HTR-8/SVneo (cell line): ENCODE measurements at regions not wholly inside any gene's neighbourhood (a gene's known extent, or its start where the extent isn't known, plus 50 kb on each side); places are given as distances from the start of the nearest gene placed in this dataset.
"Not testable (repeated sequence)": the region's sequence is repeated elsewhere in the genome, so short reads cannot be mapped to it uniquely, and the experiment has no call there.

Source experiments
- DNase-seq: peaks from one replicate; pipeline ENCODE4 v3.0.0; 2011; ENCODE audit warnings: low spot score, mixed read lengths; ENCODE audit not compliant: insufficient read length
- FAIRE-seq: peaks from 2 replicates; lab custom pipeline; 2011; peaks lifted over from hg19 to GRCh38; lab: Jason Lieb, UNC

DNA sequence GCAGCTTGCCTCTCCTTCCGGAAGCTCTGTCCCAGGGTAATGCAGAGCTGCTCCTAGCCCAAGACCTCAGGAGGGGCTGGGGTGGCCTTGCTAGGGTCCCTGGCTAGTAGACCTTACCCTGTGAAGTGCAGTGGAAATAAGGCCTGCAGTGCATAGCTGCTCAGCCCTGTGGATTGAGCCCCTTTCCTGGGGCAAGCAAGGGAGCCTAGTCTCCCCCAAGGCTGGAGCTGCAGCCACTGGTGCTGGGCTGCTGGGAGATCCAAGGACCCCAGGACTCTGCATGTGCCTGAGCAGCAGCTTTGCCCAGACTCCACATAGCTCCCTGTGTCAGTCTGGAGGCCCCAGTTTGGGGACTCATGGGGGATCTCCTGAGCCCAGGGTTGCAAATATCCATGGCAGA lies 57.9 kb downstream of the FANCF start:
- no peak for FAIRE-seq
- no peak for DNase-seq

DNA sequence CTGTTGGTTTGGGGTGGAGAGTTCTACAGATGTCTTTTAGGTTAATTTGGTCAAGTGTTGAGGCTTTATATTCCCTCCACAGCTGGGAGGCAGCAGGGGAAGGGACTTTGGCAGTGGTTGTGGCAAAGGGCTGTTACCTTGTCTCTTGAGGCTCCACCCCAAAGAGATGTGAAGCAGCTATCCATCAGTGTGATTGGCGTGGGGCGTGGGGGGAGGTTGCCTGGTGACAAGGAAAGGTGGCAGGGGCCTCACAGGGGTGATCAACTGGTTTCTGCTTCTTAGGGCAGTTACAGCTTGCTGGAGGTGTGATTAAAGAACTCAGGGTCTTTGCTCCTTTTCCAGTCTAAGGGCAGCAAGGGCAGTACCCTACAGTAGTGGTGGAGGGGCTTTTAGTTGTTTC lies 59.3 kb downstream of the FANCF start:
- no peak for DNase-seq
- FAIRE-seq = no peak

DNA sequence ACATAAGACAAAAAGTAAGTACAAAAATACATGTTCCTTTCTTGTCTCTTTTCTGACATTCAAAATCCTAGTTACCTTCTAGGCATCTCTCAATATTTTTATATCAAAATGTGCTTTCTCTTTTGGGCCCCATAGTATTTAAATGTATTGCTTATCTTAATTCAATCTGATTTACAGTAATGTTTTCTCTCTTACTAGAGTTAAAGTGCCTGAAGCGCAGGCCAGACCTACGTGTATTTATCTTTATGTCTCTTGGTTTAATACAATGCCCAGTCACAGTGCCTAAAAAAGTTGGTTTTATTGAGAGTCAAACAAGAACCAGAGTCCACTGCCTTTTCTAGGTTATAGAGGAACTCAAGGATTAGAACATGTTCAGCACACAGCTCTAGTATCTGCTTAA lies 64.3 kb downstream of the FANCF start:
- FAIRE-seq = no peak
- DNase-seq = no peak

DNA sequence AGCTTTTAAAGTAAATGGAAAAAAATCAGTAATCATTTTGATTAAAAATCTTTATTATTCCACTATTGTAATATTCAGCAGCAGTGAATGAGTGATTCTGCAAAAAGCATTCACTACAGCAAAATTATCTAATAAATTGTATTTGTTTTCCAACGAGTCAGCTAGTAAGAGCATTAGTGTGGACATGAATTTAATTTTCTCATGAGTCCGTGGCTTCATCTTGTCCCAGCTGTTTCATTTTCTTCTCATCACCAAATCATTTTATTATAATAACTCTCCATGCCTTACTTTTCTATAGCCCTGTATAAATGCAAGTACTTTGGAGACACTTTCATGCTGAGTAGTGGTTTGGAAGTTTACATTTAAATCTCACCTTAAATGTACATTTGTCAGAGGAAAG lies 66.2 kb downstream of the FANCF start:
- FAIRE-seq = no peak
- DNase-seq = no peak

DNA sequence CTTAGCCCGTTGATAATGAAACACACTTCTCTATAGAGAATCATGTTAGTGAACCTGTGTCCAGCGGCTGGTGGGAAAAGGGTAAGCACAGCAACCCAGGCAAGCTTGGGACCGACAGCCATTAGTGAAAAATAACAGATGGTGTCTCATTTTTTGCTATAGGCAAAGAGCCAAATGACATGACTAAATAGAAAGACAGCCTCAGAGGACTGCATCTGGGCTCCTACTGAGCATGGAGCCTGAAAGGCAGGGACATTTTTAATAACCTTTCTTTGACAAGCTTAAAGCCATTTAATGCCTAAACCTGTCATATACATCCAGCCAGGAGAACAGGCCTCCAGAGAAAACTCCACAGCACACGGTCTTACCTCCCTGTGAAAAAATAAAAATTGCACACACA lies 67.0 kb downstream of the FANCF start:
- FAIRE-seq (no peak), DNase-seq (no peak)

DNA sequence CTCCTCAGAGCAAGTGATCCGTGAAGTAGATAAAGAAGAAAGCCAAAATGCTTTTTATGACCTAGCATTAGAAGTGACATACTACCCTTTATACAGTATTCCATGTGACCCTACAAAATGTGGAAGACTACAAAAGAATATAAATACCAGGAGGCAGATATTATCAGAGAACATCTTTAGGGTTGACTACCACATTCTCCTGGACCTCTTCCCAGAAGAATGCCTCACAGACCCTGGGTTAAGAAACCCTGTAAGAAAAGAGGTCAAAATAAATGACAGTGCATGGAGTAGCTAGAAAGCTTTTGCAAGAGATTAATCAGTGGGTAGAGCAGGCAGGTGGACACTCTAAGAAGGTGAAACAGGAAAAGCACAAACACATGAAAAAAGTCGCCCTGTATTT lies 69.2 kb downstream of the FANCF start:
- no peak for FAIRE-seq
- no peak for DNase-seq

DNA sequence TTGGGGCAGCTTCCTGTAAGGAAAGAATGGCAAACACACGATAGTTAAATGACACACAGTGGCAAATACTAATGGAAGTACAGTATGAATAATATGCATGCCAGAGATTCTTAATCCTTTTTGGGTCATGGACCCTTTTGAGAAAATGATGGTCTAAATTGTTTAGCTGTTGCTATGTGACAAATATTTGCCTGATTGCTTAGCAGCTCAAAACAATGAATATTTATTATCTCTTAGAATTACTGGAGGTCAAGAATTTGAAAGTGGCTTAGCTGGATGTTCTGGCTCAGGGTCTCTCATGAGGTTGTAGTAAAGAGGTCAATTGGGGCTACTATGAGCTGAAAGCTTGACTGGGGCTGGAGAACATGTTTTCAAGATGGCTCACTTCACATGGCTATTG lies 69.7 kb downstream of the FANCF start:
- no peak for DNase-seq
- FAIRE-seq = no peak

DNA sequence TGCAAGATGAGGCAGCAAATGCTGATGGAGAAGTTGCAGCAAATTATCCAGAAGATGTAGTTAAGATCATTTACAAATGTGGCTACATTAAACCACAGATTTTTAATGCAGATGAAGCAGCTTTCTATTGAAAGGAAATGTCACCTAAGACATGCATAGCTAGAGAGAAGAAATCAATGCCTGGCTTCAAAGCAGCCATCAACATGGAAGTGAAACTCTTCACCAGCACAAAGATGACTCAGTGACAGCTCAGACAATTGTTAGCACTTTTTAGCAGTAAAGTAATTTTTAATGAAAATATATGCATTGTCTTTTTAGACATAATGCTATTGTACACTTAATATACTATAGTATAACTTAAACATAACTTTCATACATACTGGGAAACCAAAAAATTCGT lies 71.4 kb downstream of the FANCF start:
- FAIRE-seq (no peak), DNase-seq (no peak)

DNA sequence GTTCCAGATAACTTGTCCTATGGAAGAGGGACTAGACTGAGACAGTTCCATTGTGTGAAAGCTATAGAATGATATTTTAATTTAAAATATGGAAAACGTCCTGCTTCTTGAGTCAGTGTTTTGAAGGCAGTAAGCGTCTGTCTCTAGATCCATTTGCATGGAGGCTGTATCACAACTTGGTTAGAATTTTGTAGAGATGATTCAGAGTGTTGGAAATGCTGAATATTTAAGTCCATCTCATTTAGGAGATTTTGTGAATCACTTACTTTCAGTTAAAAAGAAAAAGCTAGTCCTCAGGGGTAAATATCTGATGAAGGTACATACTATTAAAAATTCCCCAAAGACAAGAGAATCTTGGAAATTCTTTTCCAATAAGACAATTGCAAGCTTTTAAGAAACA lies 72.7 kb downstream of the FANCF start:
- FAIRE-seq (no peak), DNase-seq (no peak)

DNA sequence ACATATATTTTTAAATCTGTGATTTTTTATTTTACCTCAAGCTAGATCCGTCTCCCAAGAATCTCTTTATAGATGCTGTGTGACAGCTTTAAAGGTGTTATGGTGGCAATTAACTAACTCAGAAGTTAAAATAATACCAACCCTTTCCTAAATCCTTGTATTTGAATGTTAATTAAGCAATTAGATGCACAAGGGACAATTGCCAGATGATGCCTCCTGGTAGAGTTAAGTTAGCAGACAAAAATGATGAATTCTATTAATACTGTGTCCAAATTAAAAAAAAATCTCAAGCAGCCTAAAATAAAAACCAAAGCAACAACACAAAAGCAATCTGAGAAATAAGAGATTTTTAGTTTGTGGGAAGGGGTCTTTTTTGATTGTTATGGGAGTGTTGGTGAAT lies 78.9 kb downstream of the FANCF start:
- FAIRE-seq (no peak), DNase-seq (no peak)

DNA sequence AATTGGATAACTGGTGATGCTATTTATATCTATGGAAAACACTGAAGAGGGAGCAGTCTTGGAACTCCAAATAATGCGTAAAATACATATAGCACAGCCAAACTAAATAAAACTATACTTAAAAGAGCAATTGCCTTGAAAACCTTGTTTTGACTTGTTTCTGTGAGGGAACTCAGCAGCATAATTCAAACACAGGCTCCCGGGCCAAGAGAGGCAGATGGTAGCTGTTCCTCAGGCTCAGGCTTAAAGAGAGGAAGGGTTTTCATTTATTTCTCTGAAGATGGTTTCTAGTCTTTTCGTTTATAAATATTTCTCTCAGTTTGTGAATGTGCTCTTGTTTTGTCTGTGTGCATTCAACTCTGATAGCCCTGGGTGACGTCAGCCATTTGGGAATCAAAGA lies 82.4 kb downstream of the FANCF start:
- FAIRE-seq = no peak

DNA sequence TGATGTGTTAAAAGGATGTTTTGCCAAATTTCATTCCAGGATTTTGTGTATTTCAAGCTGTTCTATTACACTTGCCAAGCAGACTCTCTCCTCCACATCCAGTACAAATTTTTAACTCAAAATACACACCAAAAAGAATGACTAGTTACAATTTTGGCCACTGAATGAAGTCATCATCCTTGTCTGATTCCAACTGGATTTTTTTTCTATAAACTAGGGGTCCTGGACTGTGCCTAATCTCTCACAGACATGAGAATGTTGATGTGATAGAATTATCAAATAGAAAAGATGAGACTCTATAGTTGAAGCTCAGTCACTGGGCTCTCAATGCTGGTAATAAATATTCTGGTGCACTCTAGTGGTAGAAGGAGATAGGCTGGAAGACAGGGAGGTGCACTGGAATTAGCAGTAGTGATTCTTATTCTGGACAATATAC lies 85.8 kb downstream of the FANCF start:
- peak; percentile 7 for DNase-seq
- no peak for FAIRE-seq

More for the DNA sequence above, 82.4 kb downstream of the FANCF start:
- no peak for DNase-seq

DNA sequence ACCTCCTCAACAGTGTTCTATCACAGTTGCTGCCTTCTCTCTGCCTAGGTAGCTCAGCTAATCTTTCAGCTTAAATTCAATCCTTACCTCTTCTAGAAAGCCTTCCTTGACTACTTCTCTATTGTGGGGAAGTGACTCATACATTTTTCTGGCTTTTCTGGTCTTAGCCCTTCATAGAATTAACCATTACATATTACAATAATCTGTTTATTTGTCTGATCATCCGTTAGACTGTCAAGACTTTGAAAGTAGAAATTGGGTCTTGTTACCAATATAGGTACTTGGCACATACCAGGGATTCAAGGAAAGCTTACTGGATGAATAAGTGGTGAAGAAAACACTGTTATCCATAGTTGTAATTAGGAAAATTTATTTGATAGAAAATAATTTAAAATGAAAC lies 89.6 kb downstream of the FANCF start:
- no peak for DNase-seq
- no peak for FAIRE-seq

DNA sequence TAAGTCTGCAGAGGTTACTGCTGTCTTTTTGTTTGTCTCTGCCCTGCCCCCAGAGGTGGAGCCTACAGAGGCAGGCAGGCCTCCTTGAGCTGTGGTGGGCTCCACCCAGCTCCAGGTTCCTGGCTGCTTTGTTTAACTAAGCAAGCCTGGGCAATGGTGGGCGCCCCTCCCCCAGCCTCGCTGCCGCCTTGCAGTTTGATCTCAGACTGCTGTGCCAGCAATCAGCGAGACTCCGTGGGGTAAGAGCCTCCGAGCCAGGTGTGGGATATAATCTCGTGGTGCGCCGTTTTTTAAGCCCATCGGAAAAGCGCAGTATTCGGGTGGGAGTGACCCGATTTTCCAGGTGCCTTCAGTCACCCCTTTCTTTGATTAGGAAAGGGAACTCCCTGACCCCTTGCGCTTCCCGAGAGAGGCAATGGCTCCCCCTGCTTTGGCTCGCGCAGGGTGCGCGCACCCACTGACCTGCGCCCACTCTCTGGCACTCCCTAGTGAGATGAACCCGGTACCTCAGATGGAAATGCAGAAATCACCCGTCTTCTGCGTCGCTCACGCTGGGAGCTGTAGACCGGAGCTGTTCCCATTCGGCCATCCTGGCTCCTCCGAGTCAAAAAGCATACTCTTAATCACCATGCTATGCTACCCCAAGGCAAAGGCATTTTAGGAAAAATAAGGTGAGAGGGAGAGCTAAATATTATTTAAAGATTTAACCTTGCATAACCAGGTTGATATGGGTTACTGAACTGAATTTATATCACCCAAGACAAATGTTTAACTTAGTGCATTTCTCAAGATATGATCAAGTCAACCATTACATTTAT lies 96.8 kb downstream of the FANCF start:
- not testable (repeated sequence) for FAIRE-seq, DNase-seq

DNA sequence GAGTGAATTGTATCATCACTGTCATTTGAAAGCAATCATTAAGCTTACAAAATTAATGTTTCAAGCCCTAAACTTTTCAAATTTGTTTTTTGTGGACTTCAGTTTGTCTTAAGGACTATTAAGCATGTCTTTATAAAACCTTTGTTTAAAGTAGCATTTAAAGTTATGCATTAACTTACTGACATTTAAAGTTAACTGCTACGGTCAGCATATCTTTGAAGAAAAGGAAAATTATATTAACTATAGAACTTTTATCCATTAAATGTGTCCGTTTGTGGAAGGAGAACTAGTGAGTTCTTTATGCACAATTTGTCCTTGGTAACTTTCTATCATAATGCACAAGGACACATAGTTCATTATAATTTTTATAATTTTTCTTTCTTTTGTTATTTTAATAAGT lies 103.4 kb downstream of the FANCF start:
- DNase-seq (no peak), FAIRE-seq (no peak)

DNA sequence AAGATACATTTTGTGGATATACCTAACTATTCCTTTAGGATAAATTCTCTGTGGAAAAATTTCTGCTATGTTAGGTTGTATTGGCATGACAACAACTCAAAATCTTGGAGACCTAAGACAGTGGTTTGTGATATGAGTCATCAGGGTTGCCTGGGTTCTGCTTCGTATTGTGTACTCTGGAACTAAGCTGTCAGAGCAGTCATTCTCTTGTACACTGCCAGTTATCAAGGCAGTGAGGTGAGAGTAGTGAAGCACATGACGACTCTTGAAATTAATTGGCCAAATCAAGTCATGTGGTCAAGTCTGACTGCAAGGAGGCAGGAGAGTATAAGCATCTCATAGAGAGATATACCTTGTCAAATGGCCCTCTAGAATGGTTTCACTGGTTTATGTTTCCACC lies 104.4 kb downstream of the FANCF start:
- DNase-seq (peak; percentile 14), FAIRE-seq (no peak)

DNA sequence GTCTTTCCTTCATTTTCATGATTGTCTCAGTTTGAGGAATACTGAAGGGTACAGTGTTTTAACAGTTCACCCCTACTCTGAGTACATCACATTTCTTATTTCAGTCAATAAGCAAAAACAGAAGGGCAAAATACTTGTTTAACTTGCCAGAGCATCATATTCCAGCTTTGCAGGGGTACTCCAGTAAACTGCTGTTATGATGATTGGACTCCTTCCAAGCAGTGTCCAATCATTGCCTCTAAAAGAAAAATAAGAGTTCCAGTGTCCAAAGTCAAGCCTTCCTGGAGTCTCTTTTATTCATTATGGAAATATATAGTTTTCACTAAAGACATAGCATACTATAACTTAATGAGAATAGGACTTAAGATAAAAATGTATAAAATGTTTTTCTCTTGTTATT lies 105.1 kb downstream of the FANCF start:
- FAIRE-seq = no peak
- DNase-seq = no peak

DNA sequence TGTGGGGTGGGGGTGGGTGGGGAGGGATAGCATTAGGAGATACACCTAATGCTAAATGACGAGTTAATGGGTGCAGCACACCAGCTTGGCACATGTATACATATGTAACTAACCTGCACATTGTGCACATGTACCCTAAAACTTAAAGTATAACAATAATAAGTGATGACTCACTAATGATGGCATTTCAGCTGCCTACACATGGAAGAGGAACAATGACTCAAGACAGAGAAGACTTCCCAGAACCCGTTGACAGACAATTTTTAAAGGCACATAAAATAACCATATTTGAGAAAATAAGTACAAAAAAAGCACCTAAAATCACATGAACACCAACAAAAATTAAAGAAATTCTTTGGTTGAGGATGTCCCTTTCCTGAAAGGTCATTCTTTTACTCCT lies 107.3 kb downstream of the FANCF start:
- FAIRE-seq = not testable (repeated sequence)

DNA sequence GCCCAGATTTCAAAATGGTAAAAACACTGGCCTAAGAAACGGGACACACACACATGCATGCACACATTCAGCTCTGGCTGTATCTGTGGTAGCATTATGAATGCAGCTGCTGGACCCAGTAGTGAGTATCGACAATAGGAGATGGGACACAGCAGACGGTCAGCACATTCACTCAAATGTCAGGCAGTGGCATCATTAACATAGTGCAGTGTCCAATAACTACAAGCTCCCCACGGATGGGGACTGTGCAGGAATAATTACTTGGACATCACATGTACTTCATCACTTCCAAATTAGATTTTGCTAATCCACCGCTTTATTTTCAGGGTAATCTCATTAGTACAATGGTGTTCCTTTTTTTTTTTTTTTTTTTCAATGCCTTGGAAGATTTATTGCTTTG lies 109.5 kb downstream of the FANCF start:
- FAIRE-seq (no peak), DNase-seq (no peak)

More for the DNA sequence above, 107.3 kb downstream of the FANCF start:
- DNase-seq = not testable (repeated sequence)

DNA sequence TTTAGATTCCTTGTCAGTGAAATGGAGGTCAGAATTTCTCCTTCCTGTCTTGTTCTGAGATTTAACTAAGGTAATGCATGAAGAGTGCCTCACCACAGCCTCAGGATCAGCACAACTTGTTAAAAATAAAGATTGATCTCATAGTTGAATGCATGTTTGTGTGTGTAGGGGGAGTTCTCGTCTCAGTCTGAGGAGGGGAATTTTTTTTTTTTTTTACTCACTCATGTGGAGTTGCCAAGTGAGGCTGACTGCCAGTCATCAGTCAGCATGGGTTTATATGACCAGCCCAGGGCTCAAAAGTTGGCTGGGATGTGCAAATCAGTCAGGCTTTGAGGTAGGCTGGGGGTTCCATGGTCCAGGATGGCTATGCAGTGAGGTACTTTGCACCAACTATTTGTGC lies 113.2 kb downstream of the FANCF start:
- DNase-seq (no peak), FAIRE-seq (no peak)

DNA sequence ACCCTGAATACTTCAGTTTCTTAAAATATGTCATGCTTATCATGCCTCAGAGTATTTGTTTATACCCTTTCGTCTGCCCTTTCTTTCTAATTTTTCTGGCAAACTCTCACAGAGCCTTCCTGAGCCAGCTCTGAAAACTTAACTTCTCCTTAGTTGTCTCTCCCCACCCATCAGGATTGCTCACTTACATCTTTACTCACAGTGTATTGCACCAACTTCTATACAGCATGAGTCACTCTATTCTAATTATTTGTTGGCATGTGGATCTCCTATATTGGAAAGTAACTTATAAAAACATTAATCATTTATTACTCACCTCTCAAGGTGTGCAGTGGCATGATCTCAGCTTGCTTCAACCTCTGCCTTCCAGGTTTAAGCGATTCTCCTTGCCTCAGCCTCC lies 114.9 kb downstream of the FANCF start:
- FAIRE-seq = no peak

DNA sequence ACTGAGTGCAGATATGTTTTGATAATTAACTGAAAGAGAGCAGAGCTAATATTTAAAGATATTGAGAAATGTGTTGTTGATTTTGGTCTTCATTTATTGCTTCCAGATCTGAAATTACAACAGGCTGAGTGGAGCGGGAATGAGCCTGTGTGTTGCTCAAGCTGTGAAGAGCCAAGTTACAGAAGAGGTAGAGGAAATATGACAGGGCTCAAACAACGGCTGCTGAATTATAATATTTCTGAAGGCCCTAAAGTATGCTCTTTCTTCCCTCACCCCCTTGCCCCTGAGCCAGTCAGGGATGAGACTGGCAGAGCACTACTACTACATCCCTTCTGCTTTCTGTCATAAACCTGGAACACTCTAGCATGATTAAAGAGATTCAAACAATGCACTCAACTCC lies 115.6 kb downstream of the FANCF start:
- no peak for DNase-seq
- no peak for FAIRE-seq

More for the DNA sequence above, 114.9 kb downstream of the FANCF start:
- DNase-seq = no peak
